Caco-2 (cell line): ENCODE measurements at regions not wholly inside any gene's neighbourhood (a gene's known extent, or its start where the extent isn't known, plus 50 kb on each side); places are given as distances from the start of the nearest gene placed in this dataset.

Experiments
- BruUV-seq: library from RNA; stranded (reverse); fragments of 400-500 nt; replicated peaks from 2 replicates; lab custom pipeline; 2021; lab: Mats Ljungman, UMichigan
- CTCF ChIA-PET: fragments of 300-600 bp; sonication (Branson Sonifier 250); formaldehyde crosslinking; loops from one replicate; lab custom pipeline; 2022; ENCODE audit warnings: antibody characterized with exemption; lab: Charles Lee
- POLR2A ChIA-PET: fragments of 300-600 bp; sonication (Branson Sonifier 250); formaldehyde crosslinking; loops from one replicate; lab custom pipeline; 2022; ENCODE audit warnings: antibody characterized with exemption; lab: Charles Lee
- DNase-seq, 2 experiments: peaks; one replicate each; pipeline versions ENCODE4 v3.0.0 to v3.0.0-alpha.2; 2020 to 2022
- H3K27me3 ChIP-seq: replicated peaks from 2 replicates; pipeline ENCODE4 v1.6.0; 2011; ENCODE audit warnings: low read length; ENCODE audit not compliant: control insufficient read depth, insufficient read depth
- H3K36me3 ChIP-seq: 2 replicates; pipeline ENCODE4 v1.5.1; 2011; ENCODE audit warnings: low read length; ENCODE audit not compliant: control insufficient read depth, insufficient read depth
- H3K4me1 ChIP-seq: fragments of 250-450 bp; sonication (Bioruptor Pico); 2 replicates; pipeline ENCODE4 v1.5.1; 2020; ENCODE audit warnings: mild to moderate bottlenecking
- H3K4me3 ChIP-seq: 2 replicates; pipeline ENCODE4 v1.5.1; 2011; ENCODE audit warnings: low read depth, mild to moderate bottlenecking, control low read depth, low read length
- H3K9me3 ChIP-seq: fragments of 250-450 bp; sonication (Bioruptor Pico); 2 replicates; pipeline ENCODE4 v1.5.1; 2020; ENCODE audit warnings: mild to moderate bottlenecking, moderate library complexity
- H3K27ac Mint-ChIP-seq: one replicate; pipeline ENCODE4 v1.8.0; 2022; ENCODE audit warnings: mixed read lengths; ENCODE audit not compliant: unreplicated experiment
- H3K27me3 Mint-ChIP-seq: one replicate; pipeline ENCODE4 v1.8.0; 2022; ENCODE audit warnings: mixed read lengths; ENCODE audit not compliant: insufficient read depth, unreplicated experiment
- H3K36me3 Mint-ChIP-seq: one replicate; pipeline ENCODE4 v1.8.0; 2022; ENCODE audit warnings: mild to moderate bottlenecking, mixed read lengths; ENCODE audit not compliant: insufficient read depth, unreplicated experiment
- H3K4me1 Mint-ChIP-seq: one replicate; pipeline ENCODE4 v1.8.0; 2022; ENCODE audit warnings: low read depth, mixed read lengths; ENCODE audit not compliant: unreplicated experiment
- H3K4me3 Mint-ChIP-seq: one replicate; pipeline ENCODE4 v1.8.0; 2022; ENCODE audit warnings: mild to moderate bottlenecking, moderate library complexity, mixed read lengths; ENCODE audit not compliant: unreplicated experiment
- H3K9me3 Mint-ChIP-seq: one replicate; pipeline ENCODE4 v1.8.0; 2022; ENCODE audit warnings: mixed read lengths; ENCODE audit not compliant: unreplicated experiment
- intact Hi-C: fragments of 100-400 bp; cut with micrococcal nuclease; formaldehyde crosslinking; loops from one replicate; pipeline ENCODE4 v1.10.0; 2022; ENCODE audit not compliant: unreplicated experiment
- TF ChIP-seq, protein P1 (sequence below), 2 experiments: fragments of 200-600 bp in 1 of 2; IDR thresholded peaks; 1 replicate in 1 of 2; 2 replicates in 1 of 2; pipeline versions ENCODE4 v1.5.1 to v1.8.0; 2011 to 2022; ENCODE audit warnings: antibody characterized with exemption in 1 of 2, control low read depth in 1 of 2, inconsistent platforms in 1 of 2, low read depth in 1 of 2, low read length in 1 of 2, mild to moderate bottlenecking in 1 of 2, moderate library complexity in 1 of 2; ENCODE audit not compliant: insufficient read depth in 1 of 2, severe bottlenecking in 1 of 2, unreplicated experiment in 1 of 2

DNA sequence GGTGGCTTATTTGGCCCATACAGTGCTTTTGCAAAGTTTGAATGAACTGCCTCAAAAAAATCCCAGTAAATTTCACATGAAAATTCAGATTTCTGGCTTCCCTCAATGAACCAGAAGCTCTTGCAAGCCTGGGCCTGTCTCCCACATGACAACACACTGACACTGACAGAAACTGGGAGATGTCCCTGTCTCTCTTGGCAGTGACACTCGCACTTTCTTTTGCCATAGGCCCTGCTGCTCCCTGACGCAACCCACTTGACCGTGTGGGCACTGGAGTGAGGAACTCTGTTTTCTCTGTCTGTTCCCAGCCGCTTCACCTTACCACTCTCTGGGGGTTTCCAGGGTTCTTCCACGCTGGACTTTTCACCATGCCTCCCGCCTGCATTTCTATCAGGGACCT lies 524.5 kb downstream of the SHQ1 start:
- no peak overlapping the region for H3K4me3 Mint-ChIP-seq
- CTCF ChIA-PET = interaction anchor here (0.7 kb wide), 1 partner anchor 155 kb away, joined by 3 read pairs; no protein-coding TSS in a partner anchor
- Histone ChIP-seq H3K4me3 (no peak overlapping the region), H3K36me3 (no peaks in the 10 kb centered on the region), H3K27me3 (no peaks in the 10 kb centered on the region), H3K4me1 (no peaks in the 10 kb centered on the region), H3K9me3 (no peaks in the 10 kb centered on the region)
- POLR2A ChIA-PET = no interaction called here
- peaks cover 3% of the 10 kb centered on the region for H3K27me3 Mint-ChIP-seq
- intact Hi-C loops = no loop called here
- no peaks in the 10 kb centered on the region for H3K9me3 Mint-ChIP-seq
- TF ChIP-seq, protein P1, sequence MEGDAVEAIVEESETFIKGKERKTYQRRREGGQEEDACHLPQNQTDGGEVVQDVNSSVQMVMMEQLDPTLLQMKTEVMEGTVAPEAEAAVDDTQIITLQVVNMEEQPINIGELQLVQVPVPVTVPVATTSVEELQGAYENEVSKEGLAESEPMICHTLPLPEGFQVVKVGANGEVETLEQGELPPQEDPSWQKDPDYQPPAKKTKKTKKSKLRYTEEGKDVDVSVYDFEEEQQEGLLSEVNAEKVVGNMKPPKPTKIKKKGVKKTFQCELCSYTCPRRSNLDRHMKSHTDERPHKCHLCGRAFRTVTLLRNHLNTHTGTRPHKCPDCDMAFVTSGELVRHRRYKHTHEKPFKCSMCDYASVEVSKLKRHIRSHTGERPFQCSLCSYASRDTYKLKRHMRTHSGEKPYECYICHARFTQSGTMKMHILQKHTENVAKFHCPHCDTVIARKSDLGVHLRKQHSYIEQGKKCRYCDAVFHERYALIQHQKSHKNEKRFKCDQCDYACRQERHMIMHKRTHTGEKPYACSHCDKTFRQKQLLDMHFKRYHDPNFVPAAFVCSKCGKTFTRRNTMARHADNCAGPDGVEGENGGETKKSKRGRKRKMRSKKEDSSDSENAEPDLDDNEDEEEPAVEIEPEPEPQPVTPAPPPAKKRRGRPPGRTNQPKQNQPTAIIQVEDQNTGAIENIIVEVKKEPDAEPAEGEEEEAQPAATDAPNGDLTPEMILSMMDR (IDR thresholded peaks at IDR 0.05; ENCODE audit: insufficient read depth in 1 of 2, low read depth in 1 of 2, low read length in 1 of 2, severe bottlenecking in 1 of 2, unreplicated experiment in 1 of 2) = no peak
- H3K27ac Mint-ChIP-seq = no peak overlapping the region
- H3K4me1 Mint-ChIP-seq = no peaks in the 10 kb centered on the region
- no peaks in the 10 kb centered on the region for H3K36me3 Mint-ChIP-seq
- no peak for DNase-seq
- BruUV-seq = no TSS peak

DNA sequence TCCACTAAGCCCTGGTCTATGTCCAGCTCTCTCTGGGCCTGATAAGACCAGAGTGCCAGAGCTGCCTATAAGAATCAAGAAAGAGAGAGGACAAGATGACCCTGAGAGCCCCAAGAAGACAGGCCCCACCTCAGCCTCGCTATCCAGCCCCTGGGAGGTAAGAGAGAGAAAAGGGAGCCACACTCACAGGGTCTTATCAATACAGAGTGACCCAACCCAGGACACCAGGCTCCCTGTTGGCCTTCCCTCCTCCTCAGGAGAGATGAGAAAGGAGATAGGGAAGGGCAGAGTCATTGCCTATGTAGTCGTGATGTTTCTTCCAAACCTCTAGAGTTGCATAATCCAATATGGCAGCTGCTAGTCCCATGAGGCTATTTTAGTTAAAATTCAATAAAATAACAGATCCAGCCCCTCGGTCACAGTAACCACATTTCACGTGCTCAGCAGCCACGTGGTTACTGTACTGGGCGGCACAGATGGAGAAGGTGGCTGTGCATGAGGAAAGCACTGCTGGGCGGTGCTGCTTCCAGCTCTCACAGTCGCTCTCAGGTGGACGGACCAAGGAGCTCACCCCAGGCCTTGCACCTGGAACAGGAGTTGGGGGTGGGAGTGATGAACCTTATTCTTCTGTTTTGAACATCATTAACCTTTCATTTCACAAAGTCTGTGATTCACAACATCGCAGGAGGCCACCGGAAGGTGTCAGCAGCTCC lies 525.8 kb downstream of the SHQ1 start:
- Histone ChIP-seq H3K4me1 (no peaks in the 10 kb centered on the region), H3K9me3 (no peaks in the 10 kb centered on the region), H3K36me3 (no peaks in the 10 kb centered on the region), H3K4me3 (no peak overlapping the region), H3K27me3 (no peaks in the 10 kb centered on the region)
- Mint-ChIP-seq H3K4me3 (no peak overlapping the region), H3K36me3 (no peaks in the 10 kb centered on the region), H3K9me3 (no peaks in the 10 kb centered on the region), H3K27ac (no peak overlapping the region), H3K4me1 (no peaks in the 10 kb centered on the region), H3K27me3 (no peaks in the 10 kb centered on the region)
- ChIA-PET POLR2A (no interaction called here), CTCF (no interaction called here)
- no TSS peak for BruUV-seq
- no peak for DNase-seq
- TF ChIP-seq, protein P1 (IDR thresholded peaks at IDR 0.05; ENCODE audit: insufficient read depth in 1 of 2, low read depth in 1 of 2, low read length in 1 of 2, severe bottlenecking in 1 of 2, unreplicated experiment in 1 of 2) = no peak
- intact Hi-C loops = no loop called here

DNA sequence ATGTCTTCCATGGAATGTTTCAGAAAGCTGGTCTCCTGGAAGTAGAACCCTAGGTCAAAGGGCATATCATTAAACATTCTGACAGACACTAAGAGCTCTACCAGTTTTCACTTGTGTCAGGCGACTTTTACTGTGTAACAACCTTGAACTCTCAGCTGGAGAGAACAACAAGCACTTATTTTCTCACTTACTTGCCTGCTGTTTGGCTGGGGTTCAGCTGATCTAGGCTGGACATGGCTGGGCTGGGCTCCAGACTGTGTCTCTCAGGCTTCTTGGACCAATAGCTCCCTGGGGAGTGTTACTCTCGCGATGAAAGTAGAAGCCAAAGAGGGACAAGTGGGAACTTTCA lies 527.3 kb downstream of the SHQ1 start:
- Histone ChIP-seq H3K27me3 (no peaks in the 10 kb centered on the region), H3K4me1 (no peaks in the 10 kb centered on the region), H3K4me3 (no peak overlapping the region), H3K36me3 (no peaks in the 10 kb centered on the region), H3K9me3 (no peaks in the 10 kb centered on the region)
- no peaks in the 10 kb centered on the region for H3K9me3 Mint-ChIP-seq
- H3K27me3 Mint-ChIP-seq = no peaks in the 10 kb centered on the region
- H3K4me1 Mint-ChIP-seq = no peaks in the 10 kb centered on the region
- CTCF ChIA-PET = no interaction called here
- no TSS peak for BruUV-seq
- no peaks in the 10 kb centered on the region for H3K36me3 Mint-ChIP-seq
- no peak for DNase-seq
- H3K4me3 Mint-ChIP-seq = no peak overlapping the region
- POLR2A ChIA-PET = no interaction called here
- TF ChIP-seq, protein P1 (IDR thresholded peaks at IDR 0.05; ENCODE audit: insufficient read depth in 1 of 2, low read depth in 1 of 2, low read length in 1 of 2, severe bottlenecking in 1 of 2, unreplicated experiment in 1 of 2) = no peak
- no peak overlapping the region for H3K27ac Mint-ChIP-seq
- intact Hi-C loops = no loop called here
